MM.1S (cell line): ENCODE measurements at regions not wholly inside any gene's neighbourhood (a gene's known extent, or its start where the extent isn't known, plus 50 kb on each side); places are given as distances from the start of the nearest gene placed in this dataset.

Experiments used
- CTCF ChIP-seq: fragments of 300-600 bp; sonication (generic); IDR thresholded peaks from 2 replicates; pipeline ENCODE4 v1.5.1; 2016; ENCODE audit warnings: antibody characterized with exemption, low read length, mixed read lengths
- EZH2phosphoT487 ChIP-seq: fragments of 300-600 bp; sonication (generic); IDR thresholded peaks from 2 replicates; pipeline ENCODE4 v1.6.1; 2018; ENCODE audit warnings: antibody characterized with exemption, low read length

DNA sequence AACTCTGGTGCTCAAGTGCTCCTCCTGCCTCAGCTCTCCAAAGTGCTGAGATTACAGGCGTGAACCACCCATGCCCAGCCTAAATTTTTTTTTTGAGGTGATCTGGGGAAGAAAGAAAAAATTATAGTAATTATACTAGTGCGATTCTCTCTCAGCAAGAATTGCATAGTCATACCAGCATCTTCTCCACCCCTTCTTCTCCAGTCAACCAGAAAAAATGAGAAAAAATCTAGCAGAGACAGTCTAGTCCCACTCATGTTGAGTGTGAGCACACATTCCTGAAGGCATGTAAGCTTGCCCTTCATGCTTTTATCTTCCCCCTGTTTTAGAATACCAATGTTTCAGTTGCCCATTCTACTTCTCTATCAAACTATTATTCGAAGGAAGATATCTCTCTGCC, 207.6 kb downstream of the S1PR1 start:
- TF ChIP-seq EZH2phosphoT487 (no peak), CTCF (no peak)
